ENCODE measurements at regions not wholly inside any gene's neighbourhood (a gene's known extent, or its start where the extent isn't known, plus 50 kb on each side); places are given as distances from the start of the nearest gene placed in this dataset.
"Not testable (repeated sequence)": the region's sequence is repeated elsewhere in the genome, so short reads cannot be mapped to it uniquely, and the experiment has no call there.

DNA sequence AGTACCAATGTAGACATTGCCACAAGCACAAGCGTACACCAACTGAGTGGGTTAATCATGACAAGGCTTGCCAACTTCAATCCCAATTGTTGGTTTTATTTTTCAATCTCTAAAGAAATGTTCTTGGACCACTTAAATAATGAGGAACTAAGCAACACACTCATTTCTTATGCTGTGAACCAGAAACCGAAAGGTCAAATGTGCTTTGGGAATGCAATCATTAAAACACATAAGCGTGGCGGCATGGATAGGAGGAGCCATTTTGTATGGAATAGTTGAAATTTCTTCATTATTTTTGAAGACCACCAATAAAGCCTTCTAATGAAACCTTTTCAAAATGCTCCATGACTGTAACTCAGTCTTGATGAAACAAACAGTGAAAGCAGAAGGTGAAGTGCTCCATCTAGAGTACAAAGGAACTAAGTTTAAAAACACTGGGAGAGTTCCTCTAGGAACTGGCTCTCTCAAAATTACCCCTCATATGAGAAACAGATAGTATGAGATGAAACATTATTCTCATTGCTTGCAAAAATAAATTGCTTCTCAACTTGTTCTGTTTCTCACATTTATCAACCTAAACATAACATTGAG, 113.2 kb upstream of the CHST9 start:
- Histone ChIP-seq H3K27ac (replicated peaks) (no peak overlapping the region), H3K4me3 (replicated peaks; ENCODE audit: insufficient read depth, low read length) (no peak overlapping the region), H3K27me3 (ENCODE audit: insufficient read depth, poor library complexity, severe bottlenecking) (no peaks in the 10 kb centered on the region)
- TF ChIP-seq CTCF (IDR thresholded peaks at IDR 0.05; ENCODE audit: insufficient read depth, low read length): no peak
- TF ChIP-seq SPI1 (IDR thresholded peaks at IDR 0.05; ENCODE audit: borderline replicate concordance, low read depth): no peak
- TF ChIP-seq GABPA (IDR thresholded peaks at IDR 0.05; ENCODE audit: low read depth): no peak
- DNase-seq (ENCODE audit: low read depth in 1 of 2, low spot score in 1 of 2): no peak

- not testable (repeated sequence) for H3K27ac ChIP-seq (replicated peaks); DNase-seq (ENCODE audit: low read depth in 1 of 2, low spot score in 1 of 2); H3K4me3 ChIP-seq (replicated peaks; ENCODE audit: insufficient read depth, low read length); H3K27me3 ChIP-seq (ENCODE audit: insufficient read depth, poor library complexity, severe bottlenecking)
Measured at GRCh38 chr18:27285973-27286562, 101.0 kb upstream of the CHST9 start.

DNA sequence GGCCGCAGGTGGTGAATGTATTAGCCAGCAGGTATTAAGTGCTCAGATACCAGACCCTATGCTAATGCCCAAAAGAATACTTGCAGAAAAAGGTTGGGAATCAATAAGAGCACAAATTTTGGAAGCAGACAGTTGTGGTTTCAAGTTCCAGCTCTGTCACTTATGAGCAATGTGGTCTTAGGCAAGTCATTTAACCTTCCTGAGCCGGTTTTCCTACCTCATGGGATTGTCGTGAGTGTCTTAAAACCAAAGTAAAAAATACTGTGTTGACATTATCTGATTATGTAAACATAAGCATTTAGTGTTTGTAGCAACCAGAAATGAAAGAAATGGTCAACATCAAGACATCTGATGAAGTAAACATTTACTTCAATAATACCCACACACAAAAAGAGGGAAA, 93.0 kb upstream of the CHST9 start:
- no peak overlapping the region for H3K4me3 ChIP-seq (replicated peaks; ENCODE audit: insufficient read depth, low read length)
- no peak for DNase-seq (ENCODE audit: low read depth in 1 of 2, low spot score in 1 of 2)
- TF ChIP-seq REST (IDR thresholded peaks at IDR 0.05; ENCODE audit: insufficient replicate concordance, low read depth) (no peak), SPI1 (IDR thresholded peaks at IDR 0.05; ENCODE audit: borderline replicate concordance, low read depth) (no peak), POLR2AphosphoS5 (IDR thresholded peaks at IDR 0.05; ENCODE audit: low read depth) (no peak), CTCF (IDR thresholded peaks at IDR 0.05; ENCODE audit: insufficient read depth, low read length) (no peak), GABPA (IDR thresholded peaks at IDR 0.05; ENCODE audit: low read depth) (no peak)
- H3K27me3 ChIP-seq (ENCODE audit: insufficient read depth, poor library complexity, severe bottlenecking): no peaks in the 10 kb centered on the region
- no peak overlapping the region for H3K27ac ChIP-seq (replicated peaks)

- no peak for DNase-seq (ENCODE audit: low read depth in 1 of 2, low spot score in 1 of 2)
- Histone ChIP-seq H3K27ac (replicated peaks) (no peak overlapping the region), H3K4me3 (replicated peaks; ENCODE audit: insufficient read depth, low read length) (no peak overlapping the region), H3K27me3 (ENCODE audit: insufficient read depth, poor library complexity, severe bottlenecking) (no peaks in the 10 kb centered on the region)
- TF ChIP-seq CTCF (IDR thresholded peaks at IDR 0.05; ENCODE audit: insufficient read depth, low read length) (no peak), GABPA (IDR thresholded peaks at IDR 0.05; ENCODE audit: low read depth) (no peak), SPI1 (IDR thresholded peaks at IDR 0.05; ENCODE audit: borderline replicate concordance, low read depth) (no peak)
Measured at GRCh38 chr18:27277554-27277953, 92.4 kb upstream of the CHST9 start.

- DNase-seq (ENCODE audit: low read depth in 1 of 2, low spot score in 1 of 2): no peak
- TF ChIP-seq POLR2AphosphoS5 (IDR thresholded peaks at IDR 0.05; ENCODE audit: low read depth): no peak
- no peak for TF ChIP-seq CTCF (IDR thresholded peaks at IDR 0.05; ENCODE audit: insufficient read depth, low read length)
- TF ChIP-seq SPI1 (IDR thresholded peaks at IDR 0.05; ENCODE audit: borderline replicate concordance, low read depth): no peak
- no peak overlapping the region for H3K27ac ChIP-seq (replicated peaks)
- no peak overlapping the region for H3K4me3 ChIP-seq (replicated peaks; ENCODE audit: insufficient read depth, low read length)
- no peaks in the 10 kb centered on the region for H3K27me3 ChIP-seq (ENCODE audit: insufficient read depth, poor library complexity, severe bottlenecking)
Measured at GRCh38 chr18:27276886-27277285, 91.8 kb upstream of the CHST9 start.

Data from HL-60 (cell line).